Activated effector memory CD4-positive, alpha-beta T cell treated with Interleukin-2 at 50 U/mL for 16 hours (primary cell): ENCODE measurements at regions not wholly inside any gene's neighbourhood (a gene's known extent, or its start where the extent isn't known, plus 50 kb on each side); places are given as distances from the start of the nearest gene placed in this dataset.
"Not testable (repeated sequence)": the region's sequence is repeated elsewhere in the genome, so short reads cannot be mapped to it uniquely, and the experiment has no call there.

Experiments
- DNase-seq: peaks from one replicate; pipeline ENCODE4 v3.0.0-alpha.2; 2020

DNA sequence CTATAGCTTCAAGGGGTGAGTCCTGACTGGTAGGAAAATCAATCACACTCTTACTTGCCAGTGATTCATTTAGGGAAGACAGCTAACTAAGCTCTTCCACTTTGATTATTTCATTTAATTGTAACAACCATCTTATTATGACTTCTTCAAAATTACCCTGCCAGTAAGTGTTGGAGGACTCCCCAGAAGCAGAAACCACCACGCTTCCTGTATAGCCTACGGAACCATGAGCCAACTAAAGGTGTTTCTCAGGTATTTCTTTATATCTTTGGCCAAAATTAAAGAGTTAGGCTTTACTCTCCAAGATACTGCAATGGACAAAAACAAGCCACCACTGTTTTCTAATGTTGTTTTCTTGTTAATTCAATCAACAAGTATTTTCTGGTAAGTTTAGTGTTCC is 61.0 kb downstream of the FOXD4L5 start:
- peak; percentile 0 for DNase-seq

DNA sequence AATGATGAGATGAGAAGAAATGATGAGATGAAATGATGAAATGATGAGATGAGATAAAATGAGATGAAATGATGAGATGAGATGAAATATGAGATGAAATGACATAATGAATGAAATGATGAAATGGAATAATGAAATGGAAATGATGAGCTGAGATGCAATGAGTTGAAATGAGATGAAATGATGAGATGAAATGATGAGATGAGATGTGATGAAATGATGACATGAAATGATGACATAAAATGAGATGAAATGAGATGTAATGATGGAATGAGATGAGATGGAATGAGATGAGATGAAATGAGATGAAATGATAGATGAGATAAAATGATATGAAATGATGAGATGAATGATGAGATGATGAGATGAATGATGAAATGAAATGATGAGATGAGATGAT is 76.2 kb downstream of the FOXD4L5 start:
- not testable (repeated sequence) for DNase-seq

DNA sequence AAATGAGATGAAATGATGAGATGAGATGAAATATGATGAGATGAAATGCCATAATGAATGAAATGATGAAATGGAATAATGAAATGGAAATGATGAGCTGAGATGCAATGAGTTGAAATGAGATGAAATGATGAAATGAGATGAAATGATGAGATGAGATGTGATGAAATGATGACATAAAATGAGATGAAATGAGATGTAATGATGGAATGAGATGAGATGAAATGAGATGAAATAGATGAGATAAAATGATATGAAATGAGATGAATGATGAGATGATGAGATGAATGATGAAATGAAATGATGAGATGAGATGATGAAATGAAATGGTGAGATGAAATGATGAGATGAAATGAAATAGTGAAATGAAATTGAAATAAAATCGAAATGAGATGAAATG is 77.7 kb downstream of the FOXD4L5 start:
- DNase-seq = not testable (repeated sequence)

DNA sequence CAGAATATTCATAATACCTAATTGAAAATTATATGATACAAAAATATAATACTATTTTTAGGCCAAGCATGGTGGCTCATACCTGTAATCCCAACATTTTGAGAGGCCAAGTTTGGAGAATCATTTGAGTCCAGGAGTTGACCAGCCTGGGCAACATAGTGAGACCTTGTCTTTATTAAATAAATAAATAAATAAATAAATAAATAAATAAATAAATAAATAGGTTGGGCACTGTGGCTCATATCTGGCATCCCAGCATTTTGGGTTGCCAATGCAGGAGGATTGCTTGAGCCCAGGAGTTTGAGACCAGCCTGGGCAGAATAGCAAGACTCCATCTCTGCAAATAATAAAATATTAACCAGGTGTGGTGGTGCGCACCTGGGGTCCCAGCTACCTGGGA is 79.2 kb downstream of the FOXD4L5 start:
- DNase-seq = not testable (repeated sequence)

DNA sequence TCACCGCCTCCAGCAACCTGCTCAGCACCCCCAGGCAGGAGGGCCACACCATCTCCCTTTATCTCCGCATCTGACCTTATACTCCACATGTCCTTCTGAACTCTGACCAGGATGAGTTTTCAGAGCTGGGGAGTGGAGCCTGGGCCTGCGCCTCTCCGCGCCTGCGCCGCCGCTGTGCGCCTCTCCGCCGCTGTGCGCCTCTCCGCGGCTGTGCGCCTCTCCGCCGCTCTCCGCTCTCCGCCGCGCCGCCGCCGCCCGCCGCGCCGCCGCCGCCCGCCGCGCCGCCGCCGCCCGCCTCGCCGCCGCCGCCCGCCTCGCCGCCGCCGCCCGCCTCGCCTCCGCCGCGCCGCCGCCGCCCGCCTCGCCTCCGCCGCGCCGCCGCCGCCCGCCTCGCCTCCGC is 89.2 kb downstream of the FOXD4L5 start:
- not testable (repeated sequence) for DNase-seq

DNA sequence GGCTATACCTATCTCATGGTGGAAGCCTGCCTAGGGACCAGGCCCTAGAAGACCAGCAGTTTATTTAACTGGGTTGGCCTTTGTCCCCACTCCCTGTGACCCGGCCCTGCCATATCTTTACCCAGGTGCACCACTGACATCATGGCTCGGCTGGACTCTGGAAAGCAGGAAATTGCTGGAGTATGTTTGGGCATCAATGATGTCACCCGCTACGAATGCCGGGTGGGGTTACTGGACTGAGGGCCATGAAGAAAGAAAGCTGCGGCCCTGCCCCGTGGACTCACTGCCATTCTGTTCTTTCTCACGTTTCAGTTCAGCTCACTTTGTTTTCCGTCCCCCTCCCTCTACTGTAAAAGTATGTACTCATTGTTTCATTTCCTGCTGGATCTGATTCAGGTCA is 129.1 kb downstream of the FOXD4L5 start:
- DNase-seq = not testable (repeated sequence)
